Activated T-helper 2 cell treated with anti-CD3 and anti-CD28 coated beads, Interferon-gamma antibody, Interleukin-2, Interleukin-4, amounts not matched to agents 10 μg/mL and 5 μg/mL and 100 μg/mL, durations not matched to agents 14 hours and 24 hours and 36 hours (primary cell): ENCODE measurements at regions not wholly inside any gene's neighbourhood (a gene's known extent, or its start where the extent isn't known, plus 50 kb on each side); places are given as distances from the start of the nearest gene placed in this dataset.

Experiments used
- DNase-seq: peaks from one replicate; pipeline ENCODE4 v3.0.0; 2021; ENCODE audit warnings: low spot score
- H3K27ac Mint-ChIP-seq: one replicate; pipeline ENCODE4 v1.8.0; 2021; ENCODE audit warnings: mixed read lengths
- H3K27me3 Mint-ChIP-seq: one replicate; pipeline ENCODE4 v1.8.0; 2021; ENCODE audit warnings: low read depth, mixed read lengths
- H3K36me3 Mint-ChIP-seq: one replicate; pipeline ENCODE4 v1.8.0; 2021; ENCODE audit warnings: low read depth, mixed read lengths
- H3K4me1 Mint-ChIP-seq: one replicate; pipeline ENCODE4 v1.8.0; 2021; ENCODE audit warnings: low read depth, mixed read lengths
- H3K4me3 Mint-ChIP-seq: one replicate; pipeline ENCODE4 v1.8.0; 2021; ENCODE audit warnings: low read depth, mild to moderate bottlenecking, moderate library complexity, mixed read lengths
- H3K9me3 Mint-ChIP-seq: one replicate; pipeline ENCODE4 v1.8.0; 2021; ENCODE audit warnings: mixed read lengths
- intact Hi-C: fragments of 100-400 bp; cut with micrococcal nuclease; formaldehyde crosslinking; loops from one replicate; pipeline ENCODE4 v1.15.1; 2023

DNA sequence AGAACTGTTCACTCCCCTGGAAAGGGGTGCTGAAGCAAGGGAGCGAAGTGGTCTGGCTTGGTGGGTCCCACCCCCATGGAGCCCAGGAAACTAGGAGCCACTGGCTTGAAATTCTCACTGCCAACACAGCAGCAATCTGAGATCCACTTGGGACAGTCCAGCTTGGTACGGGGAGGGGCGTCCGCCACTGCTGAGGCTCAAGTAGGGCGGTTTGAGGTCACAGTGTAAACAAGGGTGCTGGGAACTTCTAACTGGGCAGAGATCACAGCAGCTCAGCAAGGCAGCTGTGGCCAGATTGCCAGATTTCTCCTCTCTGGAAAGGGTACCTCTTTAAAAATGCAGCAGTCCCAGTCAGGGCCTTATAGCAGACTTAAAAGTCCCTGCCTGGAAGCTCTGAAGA, 53.9 kb upstream of the GALNTL6 start:
- DNase-seq, result no peak
- Mint-ChIP-seq H3K36me3 (no peaks in the 10 kb centered on the region), H3K4me3 (no peak overlapping the region), H3K27me3 (no peaks in the 10 kb centered on the region), H3K27ac (no peak overlapping the region), H3K9me3 (peaks cover 25% of the 10 kb centered on the region), H3K4me1 (no peaks in the 10 kb centered on the region)
- intact Hi-C loops, result no loop called here

GRCh38 chr4:171751538-171751937, 61.7 kb upstream of the GALNTL6 start:
- no peaks in the 10 kb centered on the region for H3K36me3 Mint-ChIP-seq
- no peaks in the 10 kb centered on the region for H3K27me3 Mint-ChIP-seq
- peaks cover 8% of the 10 kb centered on the region for H3K9me3 Mint-ChIP-seq
- H3K27ac Mint-ChIP-seq, result no peak overlapping the region
- H3K4me1 Mint-ChIP-seq, result no peaks in the 10 kb centered on the region
- no peak for DNase-seq
- no peak overlapping the region for H3K4me3 Mint-ChIP-seq
- intact Hi-C loops, result no loop called here

DNA sequence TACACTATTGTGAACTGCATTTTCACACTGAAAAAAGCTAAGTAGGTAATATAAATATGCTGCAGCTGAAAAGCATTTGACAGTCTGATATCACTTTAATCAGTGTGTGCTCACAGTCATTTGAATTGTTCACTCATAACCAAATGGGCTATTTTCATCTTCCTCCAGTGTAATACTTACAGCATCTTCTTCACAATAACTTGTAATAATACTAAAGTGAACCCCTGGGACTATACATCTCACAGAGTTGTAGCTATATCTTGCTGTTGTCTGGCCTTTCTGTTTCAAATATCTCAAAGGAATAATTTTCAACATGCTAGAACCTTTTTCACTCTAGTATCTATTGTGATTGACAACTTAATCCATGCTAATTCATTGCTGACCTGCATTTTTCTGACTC, 66.8 kb upstream of the GALNTL6 start:
- no peak overlapping the region for H3K4me3 Mint-ChIP-seq
- H3K36me3 Mint-ChIP-seq, result no peaks in the 10 kb centered on the region
- DNase-seq, result no peak
- no peaks in the 10 kb centered on the region for H3K4me1 Mint-ChIP-seq
- no peaks in the 10 kb centered on the region for H3K27me3 Mint-ChIP-seq
- intact Hi-C loops, result no loop called here
- H3K9me3 Mint-ChIP-seq, result peaks cover 8% of the 10 kb centered on the region
- H3K27ac Mint-ChIP-seq, result no peak overlapping the region

DNA sequence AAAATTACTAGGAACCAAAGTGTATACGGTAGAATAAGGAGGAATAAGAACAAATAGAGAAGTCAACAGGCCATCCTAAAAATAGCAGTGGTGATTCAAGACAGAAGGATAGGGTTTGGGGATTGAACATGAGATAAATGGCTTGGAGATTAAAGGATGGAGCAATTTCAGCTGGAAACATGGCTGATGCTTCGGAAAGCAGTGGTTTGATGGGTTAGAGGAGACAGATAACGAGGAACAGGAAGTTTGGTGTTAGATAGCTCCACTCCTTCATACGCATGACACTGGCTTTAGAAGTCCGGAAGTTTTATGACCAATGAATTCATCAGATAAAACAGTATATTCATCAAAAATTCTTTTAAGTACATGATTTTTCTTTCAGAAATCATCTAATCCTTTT, 70.8 kb upstream of the GALNTL6 start:
- H3K9me3 Mint-ChIP-seq, result peaks cover 2% of the 10 kb centered on the region
- H3K4me3 Mint-ChIP-seq, result no peak overlapping the region
- H3K27me3 Mint-ChIP-seq, result no peaks in the 10 kb centered on the region
- no peaks in the 10 kb centered on the region for H3K4me1 Mint-ChIP-seq
- no peaks in the 10 kb centered on the region for H3K36me3 Mint-ChIP-seq
- DNase-seq, result no peak
- no peak overlapping the region for H3K27ac Mint-ChIP-seq
- intact Hi-C loops, result no loop called here

DNA sequence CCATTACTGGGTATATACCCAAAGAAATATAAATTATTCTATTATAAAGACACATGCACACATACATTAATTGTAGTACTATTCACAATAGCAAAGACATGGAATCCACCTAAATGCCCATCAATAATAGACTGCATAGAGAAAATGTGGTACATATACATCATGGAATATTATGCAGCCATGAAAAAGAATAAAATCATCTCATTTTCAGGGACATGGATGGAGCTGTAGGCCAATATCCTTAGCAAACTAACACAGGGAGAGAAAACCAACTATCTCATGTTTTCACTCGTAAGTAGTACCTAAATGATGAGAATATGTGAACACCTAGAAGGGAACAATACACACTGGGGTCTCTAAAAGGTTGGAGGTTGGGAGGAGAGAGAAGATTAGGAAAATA, 86.0 kb upstream of the GALNTL6 start:
- Mint-ChIP-seq H3K36me3 (no peaks in the 10 kb centered on the region), H3K9me3 (peaks cover 42% of the 10 kb centered on the region), H3K4me1 (no peaks in the 10 kb centered on the region), H3K27me3 (no peaks in the 10 kb centered on the region), H3K4me3 (no peak overlapping the region), H3K27ac (no peak overlapping the region)
- intact Hi-C loops, result no loop called here
- DNase-seq, result no peak

DNA sequence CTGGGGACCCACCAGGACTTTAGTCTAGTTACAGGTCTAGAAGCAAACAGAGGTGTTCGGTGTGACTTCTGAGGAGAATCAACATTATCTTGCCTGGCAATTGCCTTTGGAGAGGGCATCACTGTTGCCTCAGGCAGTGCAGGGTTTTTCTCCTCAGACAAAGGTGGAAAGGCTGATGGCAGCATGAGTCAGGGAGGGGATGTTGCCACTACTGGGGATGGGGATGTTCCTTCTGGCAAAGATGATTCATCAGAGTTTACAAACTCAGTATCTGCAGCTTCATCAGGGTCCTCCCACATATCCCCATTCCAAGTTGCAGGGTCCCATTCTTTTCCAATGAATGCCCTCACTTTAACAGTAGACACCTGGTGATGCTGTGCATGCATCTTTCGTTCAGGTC, 91.3 kb upstream of the GALNTL6 start:
- H3K36me3 Mint-ChIP-seq, result no peaks in the 10 kb centered on the region
- H3K27me3 Mint-ChIP-seq, result no peaks in the 10 kb centered on the region
- no peaks in the 10 kb centered on the region for H3K4me1 Mint-ChIP-seq
- H3K4me3 Mint-ChIP-seq, result no peak overlapping the region
- H3K27ac Mint-ChIP-seq, result no peak overlapping the region
- no peak for DNase-seq
- peaks cover 23% of the 10 kb centered on the region for H3K9me3 Mint-ChIP-seq
- intact Hi-C loops, result no loop called here

DNA sequence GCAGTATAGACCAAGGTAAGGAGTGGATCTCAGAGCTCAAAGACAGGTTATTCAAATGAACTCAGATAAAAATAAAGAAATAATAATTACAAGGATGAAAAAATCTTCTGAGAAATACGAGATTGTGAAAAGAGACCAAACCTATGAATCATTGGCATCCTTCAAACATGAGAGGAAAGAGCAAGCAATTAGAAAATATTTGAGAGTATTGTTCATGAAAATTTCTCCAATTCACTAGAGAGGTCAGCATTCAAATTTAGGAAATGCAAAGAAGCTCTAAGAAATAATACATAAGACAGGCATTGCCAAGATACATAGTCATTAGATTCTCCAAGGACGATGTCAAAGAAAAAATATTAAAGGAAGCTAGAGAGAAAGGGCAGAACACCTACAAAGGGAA, 93.5 kb upstream of the GALNTL6 start:
- no peaks in the 10 kb centered on the region for H3K36me3 Mint-ChIP-seq
- H3K27ac Mint-ChIP-seq, result no peak overlapping the region
- DNase-seq, result no peak
- H3K27me3 Mint-ChIP-seq, result no peaks in the 10 kb centered on the region
- no peak overlapping the region for H3K4me3 Mint-ChIP-seq
- intact Hi-C loops, result no loop called here
- no peaks in the 10 kb centered on the region for H3K4me1 Mint-ChIP-seq
- H3K9me3 Mint-ChIP-seq, result peaks cover 17% of the 10 kb centered on the region

GRCh38 chr4:171718665-171719064, 94.5 kb upstream of the GALNTL6 start:
- intact Hi-C loops, result no loop called here
- H3K4me3 Mint-ChIP-seq, result no peak overlapping the region

DNA sequence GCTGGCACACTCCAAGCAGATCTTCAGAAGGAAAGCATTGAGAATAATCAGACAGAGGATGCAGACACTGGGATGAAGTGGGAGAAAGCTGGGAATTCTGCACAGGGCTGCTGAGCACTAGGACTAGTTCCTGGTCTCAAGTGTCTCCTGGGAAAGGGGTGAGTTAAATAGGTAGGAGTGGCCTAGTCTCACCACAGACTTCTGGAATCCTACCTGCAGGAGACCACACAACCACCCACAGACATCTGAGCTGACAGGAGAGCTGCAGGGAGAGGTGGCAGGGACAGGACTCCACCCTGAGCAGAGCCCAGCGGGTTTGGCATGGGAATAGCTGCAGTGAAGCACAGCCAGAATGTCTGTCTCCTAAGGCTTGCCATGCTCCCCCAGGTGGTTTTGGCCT, 95.1 kb upstream of the GALNTL6 start:
- H3K9me3 Mint-ChIP-seq, result peaks cover 7% of the 10 kb centered on the region
- no peak for DNase-seq
- H3K27ac Mint-ChIP-seq, result no peak overlapping the region
- no peaks in the 10 kb centered on the region for H3K4me1 Mint-ChIP-seq
- no peak overlapping the region for H3K4me3 Mint-ChIP-seq
- H3K27me3 Mint-ChIP-seq, result no peaks in the 10 kb centered on the region
- H3K36me3 Mint-ChIP-seq, result no peaks in the 10 kb centered on the region
- intact Hi-C loops, result no loop called here

More at GRCh38 chr4:171718665-171719064, 94.5 kb upstream of the GALNTL6 start:
- peaks cover 10% of the 10 kb centered on the region for H3K9me3 Mint-ChIP-seq
- H3K27me3 Mint-ChIP-seq, result no peaks in the 10 kb centered on the region
- DNase-seq, result no peak
- no peak overlapping the region for H3K27ac Mint-ChIP-seq
- no peaks in the 10 kb centered on the region for H3K4me1 Mint-ChIP-seq
- no peaks in the 10 kb centered on the region for H3K36me3 Mint-ChIP-seq

DNA sequence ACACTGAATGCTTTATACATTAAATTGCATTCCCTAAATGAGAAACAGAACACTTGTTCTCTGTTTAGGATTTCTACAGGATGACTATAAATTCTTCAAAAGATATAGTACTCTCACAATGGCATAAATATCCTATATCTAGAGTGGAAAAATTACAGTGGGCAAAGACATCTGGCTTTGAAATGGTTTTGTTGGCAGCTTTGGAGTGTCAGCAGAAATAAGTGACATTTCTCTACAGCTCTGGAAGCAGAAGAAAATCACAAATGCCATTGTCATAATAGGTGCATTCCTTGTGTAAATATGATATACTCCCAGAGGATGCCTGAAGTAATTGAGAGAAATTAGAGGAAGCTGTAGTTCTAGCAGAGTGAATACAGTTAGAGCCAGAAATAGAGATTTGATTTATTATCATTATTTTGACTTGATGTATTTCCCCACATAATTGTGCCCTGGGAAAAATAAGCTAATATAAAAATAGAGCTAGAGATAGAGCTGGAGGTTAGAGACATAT, 95.9 kb upstream of the GALNTL6 start:
- Mint-ChIP-seq H3K27ac (no peak overlapping the region), H3K4me1 (no peaks in the 10 kb centered on the region), H3K36me3 (no peaks in the 10 kb centered on the region), H3K4me3 (no peak overlapping the region), H3K27me3 (no peaks in the 10 kb centered on the region), H3K9me3 (no peaks in the 10 kb centered on the region)
- intact Hi-C loops, result no loop called here
- DNase-seq, result no peak

DNA sequence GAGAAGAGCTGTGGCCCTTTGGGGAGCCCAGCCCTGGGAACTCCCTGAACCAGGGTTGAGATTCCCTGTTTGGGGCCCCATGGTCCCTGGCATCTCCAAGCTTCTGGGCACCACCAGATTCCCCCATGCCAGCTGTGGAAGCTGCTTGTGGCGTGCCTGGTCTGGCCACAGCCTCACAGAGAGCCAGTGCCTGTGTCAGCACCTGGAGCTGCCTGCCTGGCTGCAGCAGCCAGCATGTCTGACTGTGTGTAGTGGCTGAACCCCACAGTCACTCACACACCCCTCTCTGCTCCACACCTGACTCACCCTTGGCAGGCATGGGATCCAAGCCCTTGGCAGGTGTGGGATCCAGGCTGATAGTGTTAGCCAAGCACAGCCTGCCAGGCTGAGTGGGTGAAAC, 97.2 kb upstream of the GALNTL6 start:
- no peaks in the 10 kb centered on the region for H3K27me3 Mint-ChIP-seq
- no peaks in the 10 kb centered on the region for H3K9me3 Mint-ChIP-seq
- H3K4me1 Mint-ChIP-seq, result no peaks in the 10 kb centered on the region
- DNase-seq, result no peak
- no peaks in the 10 kb centered on the region for H3K36me3 Mint-ChIP-seq
- no peak overlapping the region for H3K27ac Mint-ChIP-seq
- intact Hi-C loops, result no loop called here
- H3K4me3 Mint-ChIP-seq, result no peak overlapping the region

GRCh38 chr4:171714791-171715454, 98.3 kb upstream of the GALNTL6 start:
- Mint-ChIP-seq H3K27ac (no peak overlapping the region), H3K4me3 (no peak overlapping the region), H3K36me3 (no peaks in the 10 kb centered on the region), H3K9me3 (no peaks in the 10 kb centered on the region), H3K4me1 (no peaks in the 10 kb centered on the region), H3K27me3 (no peaks in the 10 kb centered on the region)
- no peak for DNase-seq
- intact Hi-C loops, result no loop called here

GRCh38 chr4:171710743-171711142, 102.5 kb upstream of the GALNTL6 start:
- H3K27ac Mint-ChIP-seq, result no peak overlapping the region
- H3K9me3 Mint-ChIP-seq, result no peaks in the 10 kb centered on the region
- no peaks in the 10 kb centered on the region for H3K36me3 Mint-ChIP-seq
- intact Hi-C loops, result no loop called here
- no peaks in the 10 kb centered on the region for H3K4me1 Mint-ChIP-seq
- H3K27me3 Mint-ChIP-seq, result no peaks in the 10 kb centered on the region
- DNase-seq, result no peak
- no peak overlapping the region for H3K4me3 Mint-ChIP-seq
